ENCODE measurements at regions not wholly inside any gene's neighbourhood (a gene's known extent, or its start where the extent isn't known, plus 50 kb on each side); places are given as distances from the start of the nearest gene placed in this dataset.
"Not testable (repeated sequence)": the region's sequence is repeated elsewhere in the genome, so short reads cannot be mapped to it uniquely, and the experiment has no call there.

DNA sequence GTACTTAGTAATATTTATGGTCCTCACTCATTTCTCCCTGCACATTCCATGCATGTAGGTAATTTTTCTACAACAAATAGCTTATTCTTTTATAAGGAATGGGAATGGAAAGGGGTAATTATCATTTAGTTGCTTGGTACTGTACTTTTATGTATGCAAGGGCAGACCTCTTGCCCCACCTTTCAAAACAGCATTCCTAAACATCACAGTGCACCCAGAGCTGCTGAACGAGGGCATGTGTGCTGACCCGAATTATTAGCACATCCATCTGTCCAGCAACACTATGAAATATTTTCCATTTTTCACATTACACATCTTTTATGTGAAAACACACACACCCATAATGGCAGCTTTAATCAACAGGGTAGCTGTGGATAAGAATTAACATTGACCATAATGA lies 228.6 kb upstream of the ARRDC3 start:
- DNase-seq (ENCODE audit: low read depth) = no peak

DNA sequence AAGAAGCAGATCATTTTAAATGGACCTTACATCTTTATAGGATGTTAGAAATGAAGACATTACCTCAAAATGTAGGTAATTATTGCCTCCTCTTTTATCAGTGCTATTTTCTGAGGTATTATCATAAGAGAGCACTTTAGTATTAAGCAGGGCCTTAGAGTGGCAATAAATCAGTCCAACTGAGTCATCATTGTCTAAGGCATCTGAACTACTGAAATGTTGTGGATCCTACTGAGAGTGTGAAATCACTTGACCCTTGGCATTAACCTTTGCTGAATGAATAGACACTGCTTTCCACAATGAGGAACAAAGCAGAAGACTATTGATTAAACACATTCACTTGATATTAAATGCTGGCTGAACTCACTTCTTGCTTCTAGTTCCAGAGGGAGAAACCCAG lies 224.6 kb upstream of the ARRDC3 start:
- DNase-seq (ENCODE audit: low read depth) = no peak

DNA sequence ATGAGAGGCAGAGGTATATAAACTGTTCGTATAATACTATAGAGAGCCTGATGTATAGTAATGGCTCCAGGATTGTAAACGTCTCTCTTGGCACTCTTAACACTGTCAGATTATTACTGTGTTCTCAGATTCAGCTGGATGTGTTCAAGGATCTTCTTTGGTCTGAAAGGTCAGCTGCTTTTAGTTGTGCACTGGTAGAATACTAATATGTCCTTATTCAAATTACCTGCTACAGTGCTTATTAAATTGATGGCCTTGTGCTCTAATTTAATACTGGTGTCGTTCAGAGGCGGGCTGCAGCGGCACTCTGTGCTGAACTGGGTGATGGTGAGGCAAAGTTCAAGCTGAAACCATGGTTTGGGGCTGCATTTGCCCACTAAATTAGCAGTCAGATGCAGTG lies 216.7 kb upstream of the ARRDC3 start:
- DNase-seq (ENCODE audit: low read depth) = no peak

DNA sequence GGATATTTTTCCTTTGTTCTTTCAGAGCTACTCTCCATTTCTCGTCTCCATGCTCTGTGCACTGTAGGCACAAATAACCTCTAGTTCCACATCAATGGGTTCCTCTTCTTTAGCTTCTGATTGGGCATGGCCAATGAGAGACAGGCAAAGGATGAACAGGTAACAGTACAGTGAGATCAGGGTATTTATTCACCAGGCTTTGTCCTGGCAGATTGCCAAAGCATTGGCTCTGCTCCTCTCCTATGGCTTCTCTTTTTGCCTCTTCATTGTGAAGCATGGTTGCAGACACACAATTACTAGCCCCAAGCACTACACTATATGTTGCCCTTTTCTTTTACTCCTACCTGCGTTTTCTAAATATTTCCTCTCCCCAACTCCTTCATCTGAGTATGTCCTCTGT lies 215.1 kb upstream of the ARRDC3 start:
- DNase-seq (ENCODE audit: low read depth) = no peak

DNA sequence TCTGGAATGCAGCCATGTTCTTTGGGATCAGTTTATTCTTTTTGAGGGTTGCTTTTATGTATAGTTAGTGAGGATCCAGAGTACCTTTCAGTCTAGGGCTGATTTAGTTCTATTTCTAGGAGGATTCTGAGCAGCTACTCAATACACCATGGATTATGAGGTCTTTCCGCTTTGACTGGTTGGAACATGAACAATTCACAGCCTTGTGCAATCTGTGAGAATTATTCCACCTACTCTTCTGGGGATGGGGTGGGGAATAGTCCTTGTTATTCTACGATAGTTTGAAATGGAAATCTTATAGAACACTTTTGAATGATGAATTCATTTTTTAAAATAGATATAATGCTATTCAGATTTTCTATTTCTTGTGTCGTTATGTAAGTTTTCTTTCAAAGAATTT lies 212.3 kb upstream of the ARRDC3 start:
- no peak for DNase-seq (ENCODE audit: low read depth)

DNA sequence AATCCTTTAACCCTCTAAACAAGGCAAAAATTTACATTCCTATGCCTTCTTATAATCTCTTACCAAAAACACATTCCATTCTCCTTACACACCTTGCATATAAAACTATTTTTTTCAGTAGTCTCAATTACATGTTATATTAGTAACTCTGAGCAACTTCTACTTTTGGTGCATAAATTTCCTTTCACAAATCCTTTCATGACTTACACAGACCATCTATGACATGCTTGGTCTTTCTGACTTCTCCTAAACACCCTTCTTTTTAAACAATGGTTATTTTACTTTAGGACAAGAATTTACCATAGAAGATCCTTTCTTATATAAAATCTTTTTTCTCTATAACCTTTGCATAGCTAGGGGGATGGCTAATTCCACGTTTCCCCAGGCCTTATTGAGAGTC lies 208.0 kb upstream of the ARRDC3 start:
- no peak for DNase-seq (ENCODE audit: low read depth)

DNA sequence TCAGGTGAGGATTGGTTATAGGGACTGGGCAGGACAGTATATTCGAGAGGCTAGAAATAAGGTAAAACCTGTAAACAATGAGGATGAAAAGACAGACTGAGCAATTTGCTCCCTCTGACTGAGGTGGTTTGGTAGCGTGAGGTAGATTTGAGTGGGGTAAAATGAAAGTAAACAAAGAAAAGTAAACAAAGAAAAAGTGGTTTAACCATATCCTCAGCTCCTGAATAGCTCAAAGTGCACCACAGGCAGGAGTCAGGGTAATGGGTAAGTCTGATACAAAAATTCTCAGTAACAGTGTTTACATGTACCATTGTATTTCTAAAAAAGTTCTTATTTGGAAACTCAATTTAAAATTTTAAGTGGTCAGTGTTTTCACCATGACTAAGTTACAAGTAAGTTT lies 203.1 kb upstream of the ARRDC3 start:
- DNase-seq (ENCODE audit: low read depth) = no peak

DNA sequence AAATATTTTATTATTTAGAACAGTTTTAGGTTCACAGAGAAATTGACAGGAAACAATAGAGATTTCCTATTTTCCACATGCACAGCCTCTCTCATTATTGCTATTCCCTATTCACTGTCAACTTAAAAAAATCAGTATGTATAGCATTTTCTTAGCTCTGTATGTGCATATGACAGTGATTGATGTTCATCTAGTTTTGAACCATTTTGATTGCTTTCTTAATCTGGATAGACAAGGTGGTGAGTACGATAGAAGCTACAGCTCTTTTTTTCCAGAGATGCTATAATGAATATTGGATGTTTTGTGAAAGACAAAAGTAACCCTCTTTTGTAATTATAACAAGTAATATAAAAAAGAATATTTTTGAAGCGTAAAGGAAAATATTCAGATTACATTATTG lies 201.2 kb upstream of the ARRDC3 start:
- DNase-seq (ENCODE audit: low read depth) = no peak

DNA sequence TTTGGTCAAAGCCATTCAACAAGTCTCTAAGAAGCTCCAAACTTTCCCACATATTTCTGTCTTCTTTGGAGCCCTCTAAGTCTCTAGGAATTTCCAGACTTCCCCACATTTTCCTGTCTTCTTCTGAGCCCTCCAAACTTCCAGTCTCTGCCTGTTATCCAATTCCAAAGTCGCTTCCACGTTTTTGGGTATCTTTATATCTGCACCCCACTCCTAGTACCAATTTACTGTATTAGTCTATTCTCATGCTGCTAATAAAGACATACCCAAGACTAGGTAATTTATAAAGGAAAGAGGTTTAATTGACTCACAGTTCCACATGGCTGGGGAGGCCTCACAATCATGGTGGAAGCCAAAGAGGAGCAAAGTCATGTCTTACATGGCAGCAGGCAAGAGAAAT lies 182.9 kb upstream of the ARRDC3 start:
- not testable (repeated sequence) for DNase-seq (ENCODE audit: low read depth)

DNA sequence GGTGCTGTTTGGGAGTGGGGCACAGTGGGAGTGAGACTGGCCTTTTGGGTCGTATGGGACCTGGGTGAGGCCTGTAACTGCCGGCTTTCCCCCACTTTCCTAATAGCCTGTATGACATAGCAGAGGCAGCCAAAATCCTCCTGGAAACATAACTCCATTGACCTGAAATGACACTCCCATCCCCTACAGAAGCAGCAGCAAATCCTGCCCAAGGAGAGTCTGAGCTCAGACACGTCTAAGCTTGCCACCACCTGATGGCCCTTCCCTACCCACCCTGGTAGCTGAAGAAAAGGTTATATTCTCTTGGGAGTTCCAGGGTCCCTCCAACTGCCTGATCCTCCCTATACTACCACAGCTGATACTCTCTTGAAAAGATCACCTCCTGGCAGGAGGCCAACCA lies 179.8 kb upstream of the ARRDC3 start:
- DNase-seq (ENCODE audit: low read depth) = no peak

DNA sequence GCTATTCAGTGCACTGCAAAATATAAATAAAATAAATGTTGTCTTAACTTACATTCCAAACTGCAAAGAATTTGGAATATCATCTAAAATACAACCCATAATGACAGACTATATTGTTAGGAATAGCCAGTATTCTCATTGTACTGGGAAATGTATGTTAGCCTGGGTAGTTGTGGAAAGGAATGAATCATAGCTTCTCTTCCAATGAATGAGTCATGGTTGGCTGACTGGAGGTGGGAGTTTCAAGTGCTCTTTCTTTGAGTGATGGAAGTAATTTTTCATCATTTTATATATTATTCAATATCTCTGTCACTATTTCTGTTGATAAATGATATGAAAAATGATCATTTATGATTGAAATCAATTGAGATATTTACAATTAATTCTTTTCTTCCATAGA lies 158.6 kb upstream of the ARRDC3 start:
- peak; percentile 8 for DNase-seq (ENCODE audit: low read depth)

DNA sequence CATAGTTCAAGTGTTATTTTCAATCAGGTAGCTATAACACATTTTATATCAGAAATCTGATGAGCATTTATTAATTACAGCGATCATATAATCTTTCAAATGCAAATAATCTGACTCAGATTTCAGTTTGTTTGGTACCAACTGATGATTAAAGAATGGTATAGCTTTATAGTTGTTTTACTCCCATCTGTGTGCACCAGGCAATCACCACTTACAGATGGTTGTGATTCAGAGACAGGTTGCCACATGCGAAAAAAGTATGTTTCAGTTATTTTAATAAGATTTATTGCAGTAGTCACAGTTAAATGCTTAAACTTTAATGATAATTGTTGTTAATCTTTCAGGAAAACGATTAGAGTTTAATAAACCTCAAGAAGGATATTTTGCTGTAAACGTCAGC lies 155.1 kb upstream of the ARRDC3 start:
- no peak for DNase-seq (ENCODE audit: low read depth)

DNA sequence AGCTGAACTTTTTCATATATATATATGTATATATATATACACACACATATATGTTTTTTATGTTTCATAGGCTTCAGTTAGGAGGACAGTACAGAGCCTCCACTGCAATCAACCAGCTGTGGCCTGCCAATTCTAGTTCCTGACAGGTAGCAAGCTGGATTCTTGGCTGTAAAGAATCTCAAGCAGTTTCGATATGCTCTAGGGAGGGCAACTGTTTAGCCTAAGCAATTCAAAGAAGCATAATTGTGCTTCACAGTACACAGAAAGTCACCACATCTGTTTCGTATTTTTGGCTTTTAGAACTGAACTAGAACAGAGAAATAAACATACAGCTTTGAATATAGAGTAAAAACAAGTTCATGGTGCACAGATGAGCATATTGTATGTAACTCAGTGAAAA lies 152.4 kb upstream of the ARRDC3 start:
- no peak for DNase-seq (ENCODE audit: low read depth)

DNA sequence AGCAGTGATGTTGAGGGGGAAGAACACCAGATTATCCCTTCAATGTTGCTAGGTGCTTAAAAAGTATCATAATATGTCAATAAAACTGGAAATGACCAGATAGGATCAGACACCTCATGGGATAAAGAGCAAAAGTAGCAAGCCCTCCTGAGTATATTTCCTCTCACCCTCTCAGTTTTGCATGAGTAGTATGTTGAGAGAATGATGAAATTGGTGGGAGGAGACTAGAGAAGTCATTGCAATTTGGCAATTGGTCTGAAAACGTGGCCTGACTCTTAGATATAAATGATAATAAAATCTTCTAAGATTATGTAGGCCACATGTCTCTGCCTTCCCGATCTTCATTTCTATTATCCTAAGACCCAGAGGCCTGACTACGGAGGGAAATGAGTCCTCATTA lies 151.2 kb upstream of the ARRDC3 start:
- no peak for DNase-seq (ENCODE audit: low read depth)

DNA sequence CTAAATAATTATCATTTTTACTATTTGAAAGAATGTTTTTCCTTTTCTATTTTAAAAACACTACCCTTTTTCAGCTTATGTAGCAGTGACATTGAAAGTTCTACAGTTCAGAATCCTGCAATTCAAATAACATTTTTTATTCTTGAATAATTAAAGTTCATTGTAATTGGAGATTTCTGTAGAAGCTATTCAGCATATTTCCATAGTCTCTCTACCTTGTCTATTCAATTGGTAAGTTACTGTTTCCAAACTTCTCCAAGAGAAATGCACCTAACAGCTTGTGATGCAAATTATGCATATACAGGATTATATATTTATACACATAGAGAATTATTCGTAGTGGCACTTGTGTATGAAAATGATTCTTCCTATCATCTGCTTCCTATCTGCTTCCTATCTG lies 149.7 kb upstream of the ARRDC3 start:
- DNase-seq (ENCODE audit: low read depth) = no peak

DNA sequence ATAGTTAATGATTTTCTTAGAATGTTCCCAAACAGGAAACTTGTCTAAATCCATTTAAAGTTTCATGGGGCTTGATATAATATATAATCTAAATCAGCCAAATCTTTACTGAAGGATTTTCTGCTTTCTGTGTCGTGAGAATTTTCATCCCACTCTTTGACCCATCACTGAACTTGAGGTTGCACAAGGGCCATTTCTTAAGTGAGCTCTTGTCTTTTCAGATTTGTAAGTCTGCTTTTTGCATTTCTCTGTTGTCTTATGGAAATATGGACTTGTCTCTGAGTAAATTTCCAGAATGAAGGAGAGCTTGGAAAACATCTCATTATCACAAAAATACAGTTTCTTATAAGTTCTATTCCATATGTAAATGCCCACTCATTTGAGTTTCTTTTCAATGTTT lies 149.2 kb upstream of the ARRDC3 start:
- DNase-seq (ENCODE audit: low read depth) = no peak

DNA sequence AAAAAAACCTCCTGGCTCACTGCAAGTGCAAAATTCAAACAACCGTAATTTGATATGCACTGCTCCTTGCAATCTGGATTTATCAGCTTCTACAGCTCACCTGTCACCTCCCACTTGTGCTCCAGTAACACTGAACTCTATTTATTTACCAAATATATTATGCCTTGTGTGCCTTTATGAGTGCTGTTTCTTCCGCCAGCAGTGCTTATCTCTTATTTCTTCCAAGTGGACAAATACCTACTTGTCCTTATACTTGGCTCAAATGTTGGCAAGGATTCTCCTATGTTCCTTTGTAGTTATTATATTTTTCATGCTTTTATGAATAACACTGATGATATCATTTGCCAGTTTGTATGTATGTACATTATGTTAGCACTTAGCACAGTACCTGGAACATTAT lies 145.7 kb upstream of the ARRDC3 start:
- no peak for DNase-seq (ENCODE audit: low read depth)

DNA sequence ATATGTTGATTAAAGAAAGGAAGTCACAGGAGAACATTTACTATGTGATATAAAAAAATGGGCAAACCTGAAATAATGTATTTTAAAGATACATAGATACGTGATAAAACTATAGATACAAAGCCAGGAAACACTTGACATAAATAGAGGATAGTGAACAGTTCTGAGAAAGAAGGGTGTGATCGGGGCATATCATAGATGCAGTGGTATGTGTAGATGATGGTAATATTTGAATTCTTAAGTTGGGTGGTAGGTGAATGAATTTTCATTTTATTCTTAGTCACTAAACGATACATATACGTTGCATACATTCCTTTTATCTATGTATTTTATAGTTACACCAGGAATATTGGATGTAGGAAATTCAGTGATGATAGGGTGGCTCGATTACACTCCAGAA lies 138.7 kb upstream of the ARRDC3 start:
- DNase-seq (ENCODE audit: low read depth) = no peak

DNA sequence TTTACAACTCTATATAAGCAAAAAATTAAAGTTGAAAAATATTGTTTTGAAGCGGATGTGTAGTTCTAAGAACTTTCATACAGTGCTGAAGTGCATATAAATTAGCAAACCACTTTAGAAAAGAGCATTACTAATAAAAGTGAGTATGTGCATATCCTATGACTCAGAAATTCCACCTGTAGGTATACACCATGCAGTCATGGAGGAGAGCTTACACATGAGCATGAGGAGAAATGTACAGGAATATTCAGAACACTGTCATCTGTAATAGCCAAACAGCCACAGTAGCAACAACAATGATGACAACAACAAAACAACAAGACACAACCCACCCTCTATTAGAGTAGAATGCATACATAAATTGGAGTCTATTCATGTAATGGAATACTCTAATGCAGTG lies 138.2 kb upstream of the ARRDC3 start:
- no peak for DNase-seq (ENCODE audit: low read depth)

DNA sequence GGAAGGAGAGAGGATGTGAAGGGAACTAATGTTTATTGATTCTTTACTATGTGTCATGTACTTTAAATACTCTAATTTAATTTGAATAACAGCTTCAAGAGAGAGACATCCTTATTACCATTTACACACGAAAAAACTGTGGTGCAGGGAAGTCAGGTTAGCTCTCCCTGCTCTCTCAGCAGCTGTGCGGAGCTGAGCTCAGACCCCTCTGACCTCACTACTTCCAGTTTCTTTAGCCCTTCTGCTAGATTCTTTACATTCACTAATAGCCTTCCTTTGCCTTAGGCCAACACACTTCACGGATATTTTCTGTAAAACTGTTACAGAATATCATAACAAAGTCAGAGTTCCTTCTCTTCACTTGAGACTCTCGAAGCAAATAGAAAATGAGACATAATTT lies 131.3 kb upstream of the ARRDC3 start:
- DNase-seq (ENCODE audit: low read depth) = no peak

DNA sequence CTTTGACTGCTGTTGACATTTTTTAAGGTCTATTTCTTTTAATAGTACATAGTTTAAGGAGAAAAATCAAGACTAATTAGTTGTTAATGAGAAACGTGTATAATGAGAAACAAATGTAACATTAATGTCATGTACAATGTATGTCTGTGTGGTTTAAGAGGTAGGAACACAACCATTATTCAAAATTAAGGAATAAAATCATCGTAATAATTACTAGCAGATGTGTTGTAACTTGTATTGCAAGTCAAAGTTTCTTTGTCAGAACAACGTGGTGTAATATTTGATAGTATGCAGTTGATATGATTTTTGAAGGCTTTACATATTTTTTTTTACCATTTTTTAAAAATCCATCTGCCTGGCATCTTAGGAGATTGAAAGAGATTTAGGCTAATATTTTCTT lies 120.2 kb upstream of the ARRDC3 start:
- no peak for DNase-seq (ENCODE audit: low read depth)

DNA sequence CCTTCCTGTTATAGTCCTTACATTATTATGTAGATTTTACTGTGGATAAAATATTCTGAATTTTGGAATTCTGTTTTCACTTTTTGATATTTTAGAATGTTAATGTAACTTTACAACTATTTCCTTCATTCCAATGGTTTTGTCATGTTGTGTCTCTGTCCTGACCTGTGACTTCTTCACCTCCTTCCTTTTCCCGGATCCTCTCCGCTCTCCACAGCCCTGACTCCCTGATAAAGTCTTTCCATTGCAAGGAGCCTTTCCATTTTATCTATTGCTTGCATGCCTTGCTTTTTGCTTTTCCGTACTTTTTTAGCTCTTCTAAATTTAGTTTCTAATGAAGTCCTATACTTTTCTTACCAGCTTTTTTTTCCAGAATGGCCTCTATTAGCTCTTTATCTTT lies 117.6 kb upstream of the ARRDC3 start:
- DNase-seq (ENCODE audit: low read depth) = no peak

DNA sequence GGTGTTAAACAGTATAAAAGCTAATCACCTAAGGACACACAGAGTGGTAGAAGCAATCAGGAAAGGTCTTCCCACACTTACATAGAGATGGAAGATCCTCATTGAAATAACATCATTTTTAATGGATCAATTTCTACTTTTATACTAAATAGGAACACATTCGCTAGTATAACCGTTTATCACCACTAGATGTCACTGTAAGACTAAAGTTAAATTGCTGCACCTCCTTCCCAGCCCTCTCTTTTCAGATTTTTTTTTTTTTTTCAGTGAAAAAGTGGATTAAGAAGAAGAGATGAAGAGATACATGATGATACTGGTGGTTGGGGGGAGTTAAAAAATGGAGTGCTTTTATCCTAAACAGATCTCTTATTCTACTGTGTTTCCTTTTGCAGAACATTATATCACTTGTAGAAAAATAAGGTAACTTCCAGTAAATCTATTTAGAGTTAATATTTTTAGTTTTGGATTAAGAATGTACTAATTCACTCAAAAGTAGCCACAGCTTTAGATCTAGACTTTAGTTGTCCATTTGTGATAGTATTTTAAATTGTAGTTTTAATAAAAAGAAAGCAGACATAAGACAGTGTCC lies 116.9 kb upstream of the ARRDC3 start:
- DNase-seq (ENCODE audit: low read depth) = peak; percentile 53

DNA sequence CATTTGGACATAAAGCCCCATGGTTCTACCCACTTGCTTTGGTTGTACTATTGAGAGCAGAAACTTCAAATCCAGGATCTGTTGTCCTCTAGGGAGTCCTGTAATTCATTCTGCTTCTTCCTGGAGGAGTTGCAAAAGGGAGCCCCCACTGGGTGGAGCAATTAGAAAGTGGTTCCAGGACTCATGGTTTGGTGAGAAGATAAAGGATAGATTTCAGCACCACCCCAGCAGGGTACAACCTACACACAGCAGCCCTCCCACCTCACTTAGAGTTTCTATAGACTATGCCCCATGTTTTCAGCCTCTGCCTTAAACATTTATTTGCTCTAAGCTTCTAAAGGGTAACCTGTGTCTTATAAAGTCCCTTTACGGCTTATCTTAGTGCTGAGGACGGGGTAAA lies 112.6 kb upstream of the ARRDC3 start:
- no peak for DNase-seq (ENCODE audit: low read depth)

DNA sequence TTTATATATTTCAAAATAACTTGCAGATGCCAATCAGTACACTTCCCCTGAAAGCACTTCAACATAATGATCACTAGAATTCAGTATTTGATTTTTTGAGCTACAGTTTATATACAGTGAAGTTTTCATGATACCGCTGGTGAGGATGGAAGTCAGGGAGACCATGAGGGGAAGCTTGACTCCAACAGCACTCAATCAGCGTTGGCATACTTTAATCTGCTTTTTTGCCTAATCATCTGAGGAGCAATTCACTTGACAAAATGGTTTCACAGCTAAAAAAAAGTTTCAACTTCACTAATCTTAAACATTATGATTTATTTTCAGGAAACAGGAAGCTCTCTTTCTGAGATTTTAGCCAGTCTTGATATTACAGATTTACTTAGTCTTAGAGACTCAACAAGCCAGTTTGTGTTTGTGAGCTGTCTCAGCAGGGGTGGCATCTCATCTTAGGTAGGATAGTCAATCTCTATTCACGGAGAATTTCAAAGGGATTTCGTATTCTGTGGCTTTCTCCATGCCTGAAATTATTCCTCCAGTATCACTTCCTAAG lies 111.4 kb upstream of the ARRDC3 start:
- DNase-seq (ENCODE audit: low read depth) = no peak
